HepG2 (cell line): ENCODE measurements at regions not wholly inside any gene's neighbourhood (a gene's known extent, or its start where the extent isn't known, plus 50 kb on each side); places are given as distances from the start of the nearest gene placed in this dataset.

ENCODE experiments used
- ATAC-seq: fragments of 200-7000 bp; cut with Tn5 transposase; 3 replicates; pipeline ENCODE4 v1.9.1; 2020; ENCODE audit warnings: mild to moderate bottlenecking, moderate library complexity
- BruUV-seq: library from RNA; stranded (reverse); fragments of 400-500 nt; replicated peaks from 2 replicates; lab custom pipeline; 2021; lab: Mats Ljungman, UMichigan
- CTCF ChIA-PET: fragments of 300-600 bp; formaldehyde crosslinking; extraction: SDS; loops from one replicate; lab custom pipeline; 2021; ENCODE audit warnings: low total read pairs, inconsistent platforms, low intra/inter-chr PET ratio; lab: Yijun Ruan, JAX
- POLR2A ChIA-PET: fragments of 350-600 bp; sonication (Branson Sonifier 250); formaldehyde crosslinking; loops from one replicate; lab custom pipeline; 2020; ENCODE audit warnings: antibody characterized with exemption, inconsistent platforms; lab: Yijun Ruan, JAX
- DNase-seq: peaks from one replicate; pipeline ENCODE4 v3.0.0-alpha.2; 2015; ENCODE audit warnings: low spot score
- FAIRE-seq: peaks from 3 replicates; lab custom pipeline; 2011; peaks lifted over from hg19 to GRCh38; lab: Jason Lieb, UNC
- H2AFZ ChIP-seq: one replicate; pipeline ENCODE4 v1.6.1; 2011; ENCODE audit warnings: low read length, inconsistent platforms
- H3K27ac ChIP-seq: fragments of 300-600 bp; 3 replicates; pipeline ENCODE4 v1.8.0; 2011; ENCODE audit warnings: mixed run types, mild to moderate bottlenecking, mixed read lengths, low read length, inconsistent platforms; ENCODE audit not compliant: insufficient read depth; ENCODE audit errors: extremely low read length
- H3K27me3 ChIP-seq, 2 experiments: fragments of 200-600 bp in 1 of 2; 2 replicates in 1 of 2; 3 replicates in 1 of 2; pipeline versions ENCODE4 v1.6.0 to v1.8.0; 2011; ENCODE audit warnings: low read length in 2 of 2, mild to moderate bottlenecking in 2 of 2, moderate library complexity in 2 of 2, inconsistent platforms in 1 of 2; ENCODE audit not compliant: insufficient read depth in 2 of 2, control insufficient read depth in 1 of 2
- H3K36me3 ChIP-seq, 2 experiments: fragments of 200-600 bp in 1 of 2; replicated peaks in 1 of 2; 2 replicates in 1 of 2; 3 replicates in 1 of 2; pipeline versions ENCODE4 v1.5.1 to v1.8.0; 2011; ENCODE audit warnings: low read length in 2 of 2, inconsistent platforms in 1 of 2; ENCODE audit not compliant: insufficient read depth in 2 of 2, control insufficient read depth in 1 of 2
- H3K4me1 ChIP-seq: 2 replicates; pipeline ENCODE4 v1.5.1; 2012; ENCODE audit warnings: low read length, inconsistent platforms; ENCODE audit not compliant: insufficient read depth
- H3K4me2 ChIP-seq: 2 replicates; pipeline ENCODE4 v1.6.0; 2011; ENCODE audit warnings: low read depth, low read length, inconsistent platforms
- H3K4me3 ChIP-seq, 3 experiments: fragments of 200-600 bp in 1 of 3; sonication (generic), shearing (Covaris generic) in 1 of 3; replicated peaks in 1 of 3; 2 replicates each; pipeline ENCODE4 v1.5.1; 2011 to 2016; ENCODE audit warnings: low read length in 3 of 3, inconsistent platforms in 2 of 3, low read depth in 2 of 3, mild to moderate bottlenecking in 2 of 3, control low read depth in 1 of 3, mixed read lengths in 1 of 3; ENCODE audit not compliant: insufficient read depth in 1 of 3
- H3K79me2 ChIP-seq: one replicate; pipeline ENCODE4 v1.6.1; 2011; ENCODE audit warnings: low read length, inconsistent platforms; ENCODE audit not compliant: insufficient read depth
- H3K9ac ChIP-seq: 2 replicates; pipeline ENCODE4 v1.6.0; 2011; ENCODE audit warnings: mild to moderate bottlenecking, low read depth, low read length, inconsistent platforms; ENCODE audit not compliant: insufficient read depth
- H3K9me3 ChIP-seq: 2 replicates; pipeline ENCODE4 v1.5.1; 2012; ENCODE audit warnings: mild to moderate bottlenecking, low read length
- H4K20me1 ChIP-seq: 2 replicates; pipeline ENCODE4 v1.6.0; 2011; ENCODE audit warnings: inconsistent platforms, mild to moderate bottlenecking, low read length, moderate library complexity; ENCODE audit not compliant: insufficient read depth
- DPF2 ChIP-seq: sonication (generic); formaldehyde crosslinking; IDR thresholded peaks from 2 replicates; pipeline ENCODE4 v1.4.0; 2020; ENCODE audit warnings: mild to moderate bottlenecking, low read depth, missing genetic modification reagents, borderline replicate concordance
- MIXL1 ChIP-seq: IDR thresholded peaks from 2 replicates; pipeline ENCODE4 v1.6.1; 2016
- NAIF1 ChIP-seq: sonication (generic); formaldehyde crosslinking; IDR thresholded peaks from 2 replicates; pipeline ENCODE4 v1.5.0; 2020; ENCODE audit warnings: mild to moderate bottlenecking, missing genetic modification reagents, borderline replicate concordance
- NBN ChIP-seq: fragments of 450-650 bp; conservative IDR thresholded peaks from 2 replicates; pipeline ENCODE4 v1.6.1; 2017
- POGZ ChIP-seq: sonication (generic); formaldehyde crosslinking; IDR thresholded peaks from 2 replicates; pipeline ENCODE4 v1.4.0; 2020; ENCODE audit warnings: mild to moderate bottlenecking, missing genetic modification reagents
- SMAD3 ChIP-seq: sonication (generic); formaldehyde crosslinking; IDR thresholded peaks from 2 replicates; pipeline ENCODE4 v1.4.0; 2020; ENCODE audit warnings: missing genetic modification reagents
- SOX6 ChIP-seq, 2 experiments: fragments of 450-650 bp in 1 of 2; sonication (generic) in 1 of 2; formaldehyde crosslinking in 1 of 2; IDR thresholded peaks; 2 replicates each; pipeline versions ENCODE4 v1.4.0 to v1.6.1; 2017 to 2020; ENCODE audit warnings: antibody characterized with exemption in 1 of 2, mild to moderate bottlenecking in 1 of 2, missing genetic modification reagents in 1 of 2
- SP5 ChIP-seq: IDR thresholded peaks from 2 replicates; pipeline ENCODE4 v1.6.1; 2016; ENCODE audit warnings: low read depth, borderline replicate concordance
- ZBTB21 ChIP-seq: sonication (generic); formaldehyde crosslinking; IDR thresholded peaks from 2 replicates; pipeline ENCODE4 v1.4.0; 2020; ENCODE audit warnings: missing genetic modification reagents
- ZNF143 ChIP-seq: sonication (generic); formaldehyde crosslinking; IDR thresholded peaks from 2 replicates; pipeline ENCODE4 v1.4.0; 2020; ENCODE audit warnings: missing genetic modification reagents
- WGBS: methylation state at CpG from one replicate; pipeline ENCODE4 v1.1.6; 2017; ENCODE audit warnings: low lambda C conversion rate; 5-methylcytosine and 5-hydroxymethylcytosine counted together
- in situ Hi-C: cut with HindIII; loops from 2 replicates; pipeline ENCODE4 v1.10.0; 2017; ENCODE audit warnings: low pct_unique_long_range_greater_than_20kb; ENCODE audit not compliant: extremely low pct_ligation_motif_present
- intact Hi-C: fragments of 100-400 bp; cut with micrococcal nuclease; formaldehyde crosslinking; loops from one replicate; pipeline ENCODE4 v1.10.0; 2022; ENCODE audit not compliant: unreplicated experiment
- TF ChIP-seq, protein P1 (sequence below): sonication (generic); formaldehyde crosslinking; IDR thresholded peaks from 2 replicates; pipeline ENCODE4 v1.5.1; 2020; ENCODE audit warnings: mild to moderate bottlenecking, missing genetic modification reagents
- TF ChIP-seq, protein P2 (sequence below): sonication (generic); formaldehyde crosslinking; IDR thresholded peaks from 2 replicates; pipeline ENCODE4 v1.5.1; 2020; ENCODE audit warnings: missing genetic modification reagents, mild to moderate bottlenecking, borderline replicate concordance
- TF ChIP-seq, protein P3 (sequence below): sonication (generic); formaldehyde crosslinking; IDR thresholded peaks from 2 replicates; pipeline ENCODE4 v1.5.1; 2020; ENCODE audit warnings: mild to moderate bottlenecking, moderate library complexity, missing genetic modification reagents
- TF ChIP-seq, protein P4 (sequence below): sonication (generic); formaldehyde crosslinking; IDR thresholded peaks from 2 replicates; pipeline ENCODE4 v1.4.0; 2020; ENCODE audit warnings: missing genetic modification reagents

DNA sequence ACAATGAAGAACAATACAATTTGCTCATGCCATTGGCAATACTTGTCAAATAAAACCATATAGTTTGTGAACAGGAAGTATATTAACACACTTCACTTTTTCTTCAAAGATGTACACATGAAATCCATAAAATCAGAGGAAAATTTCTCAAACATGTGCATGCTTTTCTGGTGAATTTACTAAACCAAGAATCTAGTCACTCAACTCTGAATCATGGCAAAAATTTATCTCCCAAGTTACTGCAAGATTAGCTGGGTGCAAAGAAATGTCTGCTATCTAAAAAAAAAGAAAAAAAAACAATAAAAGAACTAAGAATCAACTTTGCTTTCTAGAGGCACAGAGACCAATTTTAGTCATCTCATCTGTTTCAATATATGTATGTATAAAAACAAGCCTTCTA is 419.2 kb downstream of the NR4A2 start (continued):
- TF ChIP-seq DPF2 (CRISPR knock-in tag), result no peak

DNA sequence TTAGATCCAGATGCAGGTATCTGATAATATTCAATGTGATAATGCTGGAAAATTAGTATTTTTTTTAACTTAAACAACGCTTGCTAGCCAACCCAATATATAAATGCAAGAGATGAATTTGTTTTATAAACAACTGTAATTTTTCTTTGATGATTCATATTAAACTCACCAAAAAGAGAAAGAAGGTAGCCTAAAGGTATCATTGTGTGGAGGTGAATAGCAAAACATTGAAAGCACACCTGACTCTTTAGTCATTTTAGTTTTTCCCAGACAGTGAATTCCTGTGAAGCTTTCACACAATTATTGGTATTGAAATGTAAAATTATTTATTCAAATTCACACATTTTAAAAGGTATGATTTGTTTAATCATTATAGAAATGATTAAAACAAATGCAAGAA is 424.0 kb downstream of the NR4A2 start:
- no peaks in the 10 kb centered on the region for H3K27me3 ChIP-seq
- 5% methylated on average over 1 of the region's 1 CpG for whole genome bisulfite sequencing
- POLR2A ChIA-PET, result no interaction called here
- TF ChIP-seq SP5 (CRISPR knock-in tag) (no peak), NAIF1 (CRISPR knock-in tag) (no peak), MIXL1 (no peak), SOX6 (IDR thresholded peaks at IDR 0.05) (no peak), SOX6 (CRISPR knock-in tag; IDR thresholded peaks at IDR 0.05) (no peak), SMAD3 (CRISPR knock-in tag) (no peak), ZNF143 (no peak), ZBTB21 (no peak), POGZ (CRISPR knock-in tag) (no peak), NBN (no peak)
- TF ChIP-seq, protein P1, sequence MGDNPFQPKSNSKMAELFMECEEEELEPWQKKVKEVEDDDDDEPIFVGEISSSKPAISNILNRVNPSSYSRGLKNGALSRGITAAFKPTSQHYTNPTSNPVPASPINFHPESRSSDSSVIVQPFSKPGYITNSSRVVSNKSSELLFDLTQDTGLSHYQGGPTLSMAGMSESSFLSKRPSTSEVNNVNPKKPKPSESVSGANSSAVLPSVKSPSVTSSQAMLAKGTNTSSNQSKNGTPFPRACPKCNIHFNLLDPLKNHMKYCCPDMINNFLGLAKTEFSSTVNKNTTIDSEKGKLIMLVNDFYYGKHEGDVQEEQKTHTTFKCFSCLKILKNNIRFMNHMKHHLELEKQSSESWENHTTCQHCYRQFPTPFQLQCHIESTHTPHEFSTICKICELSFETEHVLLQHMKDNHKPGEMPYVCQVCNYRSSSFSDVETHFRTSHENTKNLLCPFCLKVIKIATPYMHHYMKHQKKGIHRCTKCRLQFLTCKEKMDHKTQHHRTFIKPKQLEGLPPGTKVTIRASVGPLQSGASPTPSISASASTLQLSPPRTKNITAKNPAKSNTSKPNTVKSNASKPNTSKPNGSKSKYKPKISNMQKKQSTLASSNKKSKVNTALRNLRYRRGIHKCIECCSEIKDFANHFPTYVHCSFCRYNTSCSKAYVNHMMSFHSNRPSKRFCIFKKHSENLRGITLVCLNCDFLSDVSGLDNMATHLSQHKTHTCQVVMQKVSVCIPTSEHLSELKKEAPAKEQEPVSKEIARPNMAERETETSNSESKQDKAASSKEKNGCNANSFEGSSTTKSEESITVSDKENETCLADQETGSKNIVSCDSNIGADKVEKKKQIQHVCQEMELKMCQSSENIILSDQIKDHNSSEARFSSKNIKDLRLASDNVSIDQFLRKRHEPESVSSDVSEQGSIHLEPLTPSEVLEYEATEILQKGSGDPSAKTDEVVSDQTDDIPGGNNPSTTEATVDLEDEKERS (CRISPR knock-in tag), result no peak
- TF ChIP-seq, protein P2, sequence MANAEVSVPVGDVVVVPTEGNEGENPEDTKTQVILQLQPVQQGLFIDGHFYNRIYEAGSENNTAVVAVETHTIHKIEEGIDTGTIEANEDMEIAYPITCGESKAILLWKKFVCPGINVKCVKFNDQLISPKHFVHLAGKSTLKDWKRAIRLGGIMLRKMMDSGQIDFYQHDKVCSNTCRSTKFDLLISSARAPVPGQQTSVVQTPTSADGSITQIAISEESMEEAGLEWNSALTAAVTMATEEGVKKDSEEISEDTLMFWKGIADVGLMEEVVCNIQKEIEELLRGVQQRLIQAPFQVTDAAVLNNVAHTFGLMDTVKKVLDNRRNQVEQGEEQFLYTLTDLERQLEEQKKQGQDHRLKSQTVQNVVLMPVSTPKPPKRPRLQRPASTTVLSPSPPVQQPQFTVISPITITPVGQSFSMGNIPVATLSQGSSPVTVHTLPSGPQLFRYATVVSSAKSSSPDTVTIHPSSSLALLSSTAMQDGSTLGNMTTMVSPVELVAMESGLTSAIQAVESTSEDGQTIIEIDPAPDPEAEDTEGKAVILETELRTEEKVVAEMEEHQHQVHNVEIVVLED (CRISPR knock-in tag), result no peak
- TF ChIP-seq, protein P3, sequence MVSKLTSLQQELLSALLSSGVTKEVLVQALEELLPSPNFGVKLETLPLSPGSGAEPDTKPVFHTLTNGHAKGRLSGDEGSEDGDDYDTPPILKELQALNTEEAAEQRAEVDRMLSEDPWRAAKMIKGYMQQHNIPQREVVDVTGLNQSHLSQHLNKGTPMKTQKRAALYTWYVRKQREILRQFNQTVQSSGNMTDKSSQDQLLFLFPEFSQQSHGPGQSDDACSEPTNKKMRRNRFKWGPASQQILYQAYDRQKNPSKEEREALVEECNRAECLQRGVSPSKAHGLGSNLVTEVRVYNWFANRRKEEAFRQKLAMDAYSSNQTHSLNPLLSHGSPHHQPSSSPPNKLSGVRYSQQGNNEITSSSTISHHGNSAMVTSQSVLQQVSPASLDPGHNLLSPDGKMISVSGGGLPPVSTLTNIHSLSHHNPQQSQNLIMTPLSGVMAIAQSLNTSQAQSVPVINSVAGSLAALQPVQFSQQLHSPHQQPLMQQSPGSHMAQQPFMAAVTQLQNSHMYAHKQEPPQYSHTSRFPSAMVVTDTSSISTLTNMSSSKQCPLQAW (CRISPR knock-in tag), result no peak
- TF ChIP-seq, protein P4, sequence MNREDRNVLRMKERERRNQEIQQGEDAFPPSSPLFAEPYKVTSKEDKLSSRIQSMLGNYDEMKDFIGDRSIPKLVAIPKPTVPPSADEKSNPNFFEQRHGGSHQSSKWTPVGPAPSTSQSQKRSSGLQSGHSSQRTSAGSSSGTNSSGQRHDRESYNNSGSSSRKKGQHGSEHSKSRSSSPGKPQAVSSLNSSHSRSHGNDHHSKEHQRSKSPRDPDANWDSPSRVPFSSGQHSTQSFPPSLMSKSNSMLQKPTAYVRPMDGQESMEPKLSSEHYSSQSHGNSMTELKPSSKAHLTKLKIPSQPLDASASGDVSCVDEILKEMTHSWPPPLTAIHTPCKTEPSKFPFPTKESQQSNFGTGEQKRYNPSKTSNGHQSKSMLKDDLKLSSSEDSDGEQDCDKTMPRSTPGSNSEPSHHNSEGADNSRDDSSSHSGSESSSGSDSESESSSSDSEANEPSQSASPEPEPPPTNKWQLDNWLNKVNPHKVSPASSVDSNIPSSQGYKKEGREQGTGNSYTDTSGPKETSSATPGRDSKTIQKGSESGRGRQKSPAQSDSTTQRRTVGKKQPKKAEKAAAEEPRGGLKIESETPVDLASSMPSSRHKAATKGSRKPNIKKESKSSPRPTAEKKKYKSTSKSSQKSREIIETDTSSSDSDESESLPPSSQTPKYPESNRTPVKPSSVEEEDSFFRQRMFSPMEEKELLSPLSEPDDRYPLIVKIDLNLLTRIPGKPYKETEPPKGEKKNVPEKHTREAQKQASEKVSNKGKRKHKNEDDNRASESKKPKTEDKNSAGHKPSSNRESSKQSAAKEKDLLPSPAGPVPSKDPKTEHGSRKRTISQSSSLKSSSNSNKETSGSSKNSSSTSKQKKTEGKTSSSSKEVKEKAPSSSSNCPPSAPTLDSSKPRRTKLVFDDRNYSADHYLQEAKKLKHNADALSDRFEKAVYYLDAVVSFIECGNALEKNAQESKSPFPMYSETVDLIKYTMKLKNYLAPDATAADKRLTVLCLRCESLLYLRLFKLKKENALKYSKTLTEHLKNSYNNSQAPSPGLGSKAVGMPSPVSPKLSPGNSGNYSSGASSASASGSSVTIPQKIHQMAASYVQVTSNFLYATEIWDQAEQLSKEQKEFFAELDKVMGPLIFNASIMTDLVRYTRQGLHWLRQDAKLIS (CRISPR knock-in tag), result no peak

More for the DNA sequence above, 424.0 kb downstream of the NR4A2 start:
- in situ Hi-C loops (no loop called here), intact Hi-C loops (no loop called here)
- ATAC-seq, result no peak
- Histone ChIP-seq H4K20me1 (no peaks in the 10 kb centered on the region), H3K79me2 (no peaks in the 10 kb centered on the region), H3K4me1 (no peaks in the 10 kb centered on the region), H3K4me3 (no peak overlapping the region), H3K9ac (no peak overlapping the region), H2AFZ (no peak overlapping the region), H3K36me3 (no peaks in the 10 kb centered on the region), H3K27ac (no peak overlapping the region), H3K4me2 (no peak overlapping the region), H3K9me3 (no peaks in the 10 kb centered on the region)
- CTCF ChIA-PET, result no interaction called here
- no peak for DNase-seq
- FAIRE-seq, result no peak
- BruUV-seq, result no TSS peak
